HCT116 (cell line): ENCODE measurements at regions not wholly inside any gene's neighbourhood (a gene's known extent, or its start where the extent isn't known, plus 50 kb on each side); places are given as distances from the start of the nearest gene placed in this dataset.

ENCODE experiments used
- ATAC-seq: fragments of 200-7000 bp; cut with Tn5 transposase; 2 replicates; pipeline ENCODE4 v1.9.1; 2020; ENCODE audit warnings: mild to moderate bottlenecking, moderate library complexity
- BruUV-seq: library from RNA; stranded (reverse); fragments of 400-500 nt; replicated peaks from 2 replicates; lab custom pipeline; 2021; lab: Mats Ljungman, UMichigan
- CTCF ChIA-PET: fragments of 300-600 bp; sonication (Branson Sonifier 250); formaldehyde crosslinking; loops from one replicate; lab custom pipeline; 2021; ENCODE audit warnings: antibody characterized with exemption; lab: Charles Lee
- POLR2A ChIA-PET: fragments of 300-600, 350-600 bp; sonication (Branson Sonifier 250); formaldehyde crosslinking; loops from one replicate; lab custom pipeline; 2021; ENCODE audit warnings: antibody characterized with exemption; lab: Charles Lee
- RAD21 ChIA-PET, 2 experiments: fragments of 300-600 bp; sonication (Branson Sonifier 250); formaldehyde crosslinking; loops; one replicate each; lab custom pipeline; 2023; ENCODE audit warnings: low total read pairs in 2 of 2; ENCODE audit not compliant: uncharacterized antibody in 2 of 2, unreplicated experiment in 2 of 2, low non-redundant PET in 1 of 2; lab: Charles Lee
- DNase-seq: peaks from one replicate; pipeline ENCODE4 v3.0.0-alpha.2; 2010; ENCODE audit warnings: low read depth, low spot score
- H2AFZ ChIP-seq: fragments of 200-600 bp; shearing (Covaris generic), sonication (generic); 2 replicates; pipeline ENCODE4 v1.6.1; 2017; ENCODE audit warnings: low read depth, mixed run types, mixed read lengths, antibody characterized with exemption, low read length; ENCODE audit not compliant: poor library complexity, severe bottlenecking
- H3K27ac ChIP-seq: 2 replicates; pipeline ENCODE4 v1.5.1; 2012; ENCODE audit warnings: low read depth, low read length
- H3K27me3 ChIP-seq: fragments of 200-600 bp; sonication (generic); 2 replicates; pipeline ENCODE4 v1.6.1; 2016; ENCODE audit warnings: mixed run types, low read length, mixed read lengths; ENCODE audit not compliant: insufficient read depth
- H3K36me3 ChIP-seq, 2 experiments: fragments of 200-500 bp in 1 of 2; fragments of 200-600 bp in 1 of 2; sonication (Bioruptor generic) in 1 of 2; sonication (generic) in 1 of 2; 2 replicates each; pipeline versions ENCODE4 v1.5.1 to v1.6.1; 2014 to 2016; ENCODE audit warnings: low read length in 2 of 2, inconsistent platforms in 1 of 2, mixed read lengths in 1 of 2, mixed run types in 1 of 2; ENCODE audit not compliant: insufficient read depth in 2 of 2, control insufficient read depth in 1 of 2
- H3K4me1 ChIP-seq, 2 experiments: fragments of 200-600 bp in 1 of 2; sonication (generic) in 1 of 2; 2 replicates each; pipeline versions ENCODE4 v1.5.1 to v1.6.1; 2012 to 2017; ENCODE audit warnings: low read length in 2 of 2, inconsistent platforms in 1 of 2, mild to moderate bottlenecking in 1 of 2, mixed read lengths in 1 of 2, mixed run types in 1 of 2, moderate library complexity in 1 of 2; ENCODE audit not compliant: insufficient read depth in 2 of 2, control insufficient read depth in 1 of 2
- H3K4me2 ChIP-seq: fragments of 200-600 bp; sonication (generic); 2 replicates; pipeline ENCODE4 v1.6.1; 2017; ENCODE audit warnings: mixed run types, low read length, mixed read lengths
- H3K4me3 ChIP-seq, 2 experiments: fragments of 200-600 bp in 1 of 2; sonication (generic) in 1 of 2; replicated peaks in 1 of 2; 2 replicates each; pipeline ENCODE4 v1.5.1; 2011 to 2016; ENCODE audit warnings: low read length in 2 of 2, control low read depth in 1 of 2, low read depth in 1 of 2, mild to moderate bottlenecking in 1 of 2, mixed read lengths in 1 of 2, mixed run types in 1 of 2
- H3K79me2 ChIP-seq: fragments of 200-600 bp; sonication (generic); 2 replicates; pipeline ENCODE4 v1.6.1; 2017; ENCODE audit warnings: mild to moderate bottlenecking, mixed run types, low read length, moderate library complexity, mixed read lengths; ENCODE audit not compliant: insufficient read depth
- H3K9ac ChIP-seq: fragments of 200-600 bp; sonication (generic); 2 replicates; pipeline ENCODE4 v1.6.1; 2016; ENCODE audit warnings: low read length, mixed read lengths
- H3K9me2 ChIP-seq: fragments of 200-600 bp; sonication (generic), shearing (Covaris generic); 2 replicates; pipeline ENCODE4 v1.6.1; 2017; ENCODE audit warnings: mixed run types, mild to moderate bottlenecking, moderate library complexity; ENCODE audit not compliant: insufficient read depth
- H3K9me3 ChIP-seq, 2 experiments: fragments of 200-500 bp in 1 of 2; fragments of 200-600 bp in 1 of 2; sonication (Bioruptor generic) in 1 of 2; sonication (generic) in 1 of 2; 2 replicates each; pipeline ENCODE4 v1.6.1; 2014 to 2017; ENCODE audit warnings: low read length in 2 of 2, mixed read lengths in 2 of 2, inconsistent platforms in 1 of 2, low read depth in 1 of 2, mild to moderate bottlenecking in 1 of 2, mixed run types in 1 of 2, moderate library complexity in 1 of 2; ENCODE audit not compliant: control insufficient read depth in 1 of 2, insufficient read depth in 1 of 2
- H4K20me1 ChIP-seq: fragments of 200-600 bp; sonication (generic), shearing (Covaris generic); 2 replicates; pipeline ENCODE4 v1.6.1; 2017; ENCODE audit warnings: mixed run types, mild to moderate bottlenecking, moderate library complexity; ENCODE audit not compliant: insufficient read depth
- CBX3 ChIP-seq: IDR thresholded peaks from 2 replicates; pipeline ENCODE4 v1.6.1; 2012; ENCODE audit warnings: low read depth
- CEBPB ChIP-seq: IDR thresholded peaks from 2 replicates; pipeline ENCODE4 v1.6.1; 2012; ENCODE audit warnings: low read depth
- EGR1 ChIP-seq: IDR thresholded peaks from 2 replicates; pipeline ENCODE4 v1.6.1; 2012; ENCODE audit warnings: low read depth
- ELF1 ChIP-seq: IDR thresholded peaks from 2 replicates; pipeline ENCODE4 v1.6.1; 2012; ENCODE audit warnings: low read depth, borderline replicate concordance
- EZH2 ChIP-seq: fragments of 200-600 bp; sonication (generic); IDR thresholded peaks from 2 replicates; pipeline ENCODE4 v1.6.1; 2017; ENCODE audit warnings: antibody characterized with exemption, mixed run types
- EZH2phosphoT487 ChIP-seq: fragments of 200-600 bp; IDR thresholded peaks from 2 replicates; pipeline ENCODE4 v1.6.1; 2018; ENCODE audit warnings: antibody characterized with exemption, borderline replicate concordance
- FOSL1 ChIP-seq: IDR thresholded peaks from 2 replicates; pipeline ENCODE4 v1.6.1; 2012; ENCODE audit warnings: low read depth
- JUND ChIP-seq: IDR thresholded peaks from 2 replicates; pipeline ENCODE4 v1.6.1; 2012
- POLR2A ChIP-seq: IDR thresholded peaks from 2 replicates; pipeline ENCODE4 v1.7.0; 2011; ENCODE audit warnings: borderline replicate concordance; ENCODE audit not compliant: insufficient read depth, insufficient read length; ENCODE audit errors: extremely low read depth
- POLR2AphosphoS5 ChIP-seq: IDR thresholded peaks from 2 replicates; pipeline ENCODE4 v1.6.1; 2011; ENCODE audit warnings: mild to moderate bottlenecking, low read depth, low read length, moderate library complexity
- SRF ChIP-seq: IDR thresholded peaks from 2 replicates; pipeline ENCODE4 v1.6.1; 2012; ENCODE audit warnings: low read depth
- TCF7L2 ChIP-seq: IDR thresholded peaks from 2 replicates; pipeline ENCODE4 v1.7.0; 2011; ENCODE audit warnings: borderline replicate concordance, inconsistent platforms; ENCODE audit not compliant: insufficient read depth, insufficient read length; ENCODE audit errors: extremely low read depth
- ZNF274 ChIP-seq: fragments of 200-500 bp; sonication (Bioruptor generic); IDR thresholded peaks from 2 replicates; pipeline ENCODE4 v1.6.1; 2014; ENCODE audit warnings: mild to moderate bottlenecking, low read depth, low read length, inconsistent platforms
- intact Hi-C: fragments of 100-400 bp; cut with micrococcal nuclease; formaldehyde crosslinking; loops from 2 replicates; pipeline ENCODE4 v1.10.0; 2022
- TF ChIP-seq, protein P1 (sequence below): IDR thresholded peaks from 2 replicates; pipeline ENCODE4 v1.6.1; 2011; ENCODE audit warnings: mild to moderate bottlenecking, low read length, moderate library complexity; ENCODE audit not compliant: insufficient replicate concordance; ENCODE audit errors: extremely low read depth
- TF ChIP-seq, protein P2 (sequence below): IDR thresholded peaks from 2 replicates; pipeline ENCODE4 v1.6.1; 2012
- TF ChIP-seq, protein P3 (sequence below): IDR thresholded peaks from 2 replicates; pipeline ENCODE4 v1.6.1; 2012; ENCODE audit warnings: low read depth

DNA sequence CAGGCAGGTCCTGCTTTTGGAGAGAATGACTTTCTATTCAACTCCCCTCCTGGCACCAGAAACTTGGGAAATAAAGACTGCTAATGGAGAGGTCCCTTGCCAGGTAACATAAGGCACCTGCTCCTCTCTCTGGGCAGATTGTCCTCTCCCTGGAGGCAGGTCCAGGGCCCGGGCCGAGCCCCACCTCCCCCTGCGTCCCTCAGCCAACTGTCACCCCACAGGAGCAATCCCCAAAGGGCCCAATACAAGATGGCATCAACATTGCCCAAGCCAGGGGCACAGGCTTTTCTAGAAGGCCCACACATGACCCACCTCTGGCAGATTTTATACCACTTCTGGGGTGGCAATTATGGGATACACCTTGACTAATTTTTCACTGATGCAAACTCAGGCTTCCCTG is 145.2 kb downstream of the HERPUD2 start:
- POLR2A ChIA-PET: no interaction called here
- ATAC-seq: no peak

More for the DNA sequence above, 145.2 kb downstream of the HERPUD2 start:
- Histone ChIP-seq H4K20me1 (no peaks in the 10 kb centered on the region), H3K9me2 (no peaks in the 10 kb centered on the region), H3K4me1 (no peaks in the 10 kb centered on the region), H3K4me3 (no peak overlapping the region), H3K4me2 (no peak overlapping the region)
- TF ChIP-seq EZH2phosphoT487 (no peak), POLR2AphosphoS5 (no peak), FOSL1 (no peak), ELF1 (no peak), EZH2 (no peak), JUND (no peak), TCF7L2 (no peak), EGR1 (no peak), ZNF274 (no peak), CEBPB (no peak), POLR2A (no peak), CBX3 (no peak), SRF (no peak)
- TF ChIP-seq, protein P1, sequence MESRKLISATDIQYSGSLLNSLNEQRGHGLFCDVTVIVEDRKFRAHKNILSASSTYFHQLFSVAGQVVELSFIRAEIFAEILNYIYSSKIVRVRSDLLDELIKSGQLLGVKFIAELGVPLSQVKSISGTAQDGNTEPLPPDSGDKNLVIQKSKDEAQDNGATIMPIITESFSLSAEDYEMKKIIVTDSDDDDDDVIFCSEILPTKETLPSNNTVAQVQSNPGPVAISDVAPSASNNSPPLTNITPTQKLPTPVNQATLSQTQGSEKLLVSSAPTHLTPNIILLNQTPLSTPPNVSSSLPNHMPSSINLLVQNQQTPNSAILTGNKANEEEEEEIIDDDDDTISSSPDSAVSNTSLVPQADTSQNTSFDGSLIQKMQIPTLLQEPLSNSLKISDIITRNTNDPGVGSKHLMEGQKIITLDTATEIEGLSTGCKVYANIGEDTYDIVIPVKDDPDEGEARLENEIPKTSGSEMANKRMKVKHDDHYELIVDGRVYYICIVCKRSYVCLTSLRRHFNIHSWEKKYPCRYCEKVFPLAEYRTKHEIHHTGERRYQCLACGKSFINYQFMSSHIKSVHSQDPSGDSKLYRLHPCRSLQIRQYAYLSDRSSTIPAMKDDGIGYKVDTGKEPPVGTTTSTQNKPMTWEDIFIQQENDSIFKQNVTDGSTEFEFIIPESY: no peak
- TF ChIP-seq, protein P2, sequence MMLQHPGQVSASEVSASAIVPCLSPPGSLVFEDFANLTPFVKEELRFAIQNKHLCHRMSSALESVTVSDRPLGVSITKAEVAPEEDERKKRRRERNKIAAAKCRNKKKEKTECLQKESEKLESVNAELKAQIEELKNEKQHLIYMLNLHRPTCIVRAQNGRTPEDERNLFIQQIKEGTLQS: no peak
- TF ChIP-seq, protein P3, sequence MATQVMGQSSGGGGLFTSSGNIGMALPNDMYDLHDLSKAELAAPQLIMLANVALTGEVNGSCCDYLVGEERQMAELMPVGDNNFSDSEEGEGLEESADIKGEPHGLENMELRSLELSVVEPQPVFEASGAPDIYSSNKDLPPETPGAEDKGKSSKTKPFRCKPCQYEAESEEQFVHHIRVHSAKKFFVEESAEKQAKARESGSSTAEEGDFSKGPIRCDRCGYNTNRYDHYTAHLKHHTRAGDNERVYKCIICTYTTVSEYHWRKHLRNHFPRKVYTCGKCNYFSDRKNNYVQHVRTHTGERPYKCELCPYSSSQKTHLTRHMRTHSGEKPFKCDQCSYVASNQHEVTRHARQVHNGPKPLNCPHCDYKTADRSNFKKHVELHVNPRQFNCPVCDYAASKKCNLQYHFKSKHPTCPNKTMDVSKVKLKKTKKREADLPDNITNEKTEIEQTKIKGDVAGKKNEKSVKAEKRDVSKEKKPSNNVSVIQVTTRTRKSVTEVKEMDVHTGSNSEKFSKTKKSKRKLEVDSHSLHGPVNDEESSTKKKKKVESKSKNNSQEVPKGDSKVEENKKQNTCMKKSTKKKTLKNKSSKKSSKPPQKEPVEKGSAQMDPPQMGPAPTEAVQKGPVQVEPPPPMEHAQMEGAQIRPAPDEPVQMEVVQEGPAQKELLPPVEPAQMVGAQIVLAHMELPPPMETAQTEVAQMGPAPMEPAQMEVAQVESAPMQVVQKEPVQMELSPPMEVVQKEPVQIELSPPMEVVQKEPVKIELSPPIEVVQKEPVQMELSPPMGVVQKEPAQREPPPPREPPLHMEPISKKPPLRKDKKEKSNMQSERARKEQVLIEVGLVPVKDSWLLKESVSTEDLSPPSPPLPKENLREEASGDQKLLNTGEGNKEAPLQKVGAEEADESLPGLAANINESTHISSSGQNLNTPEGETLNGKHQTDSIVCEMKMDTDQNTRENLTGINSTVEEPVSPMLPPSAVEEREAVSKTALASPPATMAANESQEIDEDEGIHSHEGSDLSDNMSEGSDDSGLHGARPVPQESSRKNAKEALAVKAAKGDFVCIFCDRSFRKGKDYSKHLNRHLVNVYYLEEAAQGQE: no peak
- TF ChIP-seq, all 23 proteins: peak for 0
- no TSS peak for BruUV-seq
- Histone ChIP-seq H3K9me3 (no peaks in the 10 kb centered on the region), H3K27ac (no peak overlapping the region), H3K27me3 (no peaks in the 10 kb centered on the region), H3K79me2 (no peaks in the 10 kb centered on the region), H3K9ac (no peak overlapping the region), H3K36me3 (no peaks in the 10 kb centered on the region), H2AFZ (no peak overlapping the region)
- ChIA-PET RAD21 (no interaction called here), CTCF (no interaction called here)
- no peak for DNase-seq
- intact Hi-C loops: no loop called here
